ENCODE measurements at regions not wholly inside any gene's neighbourhood (a gene's known extent, or its start where the extent isn't known, plus 50 kb on each side); places are given as distances from the start of the nearest gene placed in this dataset.

- TF ChIP-seq RNF2 (IDR thresholded peaks at IDR 0.05; ENCODE audit: borderline replicate concordance, low read depth, low read length, missing control alignments, poor library complexity, severe bottlenecking): no peak
- TF ChIP-seq ASH2L (IDR thresholded peaks at IDR 0.05; ENCODE audit: low read length): no peak
- TF ChIP-seq TAF1 (IDR thresholded peaks at IDR 0.05; ENCODE audit: low read depth, low read length): no peak
- no peak for TF ChIP-seq SRF (IDR thresholded peaks at IDR 0.05; ENCODE audit: low read depth, low read length)
- no peak for TF ChIP-seq SIRT6 (IDR thresholded peaks at IDR 0.05; ENCODE audit: low read length)
- no peak for TF ChIP-seq CBX8 (IDR thresholded peaks at IDR 0.05; ENCODE audit: borderline replicate concordance, low read depth, low read length)
- no peak for TF ChIP-seq SP4 (IDR thresholded peaks at IDR 0.05; ENCODE audit: low read length)
- no peak for TF ChIP-seq KDM4A (IDR thresholded peaks at IDR 0.05; ENCODE audit: low read depth, low read length, severe bottlenecking)
- no peak for TF ChIP-seq KDM1A (IDR thresholded peaks at IDR 0.05; ENCODE audit: borderline replicate concordance, low read length)
- TF ChIP-seq SP2 (IDR thresholded peaks at IDR 0.05; ENCODE audit: low read length): no peak
- no peak for TF ChIP-seq SIN3A (conservative IDR thresholded peaks at IDR 0.05 in 1 of 2, IDR thresholded peaks at IDR 0.05 in 1 of 2; ENCODE audit: low read depth in 1 of 2, low read length in 2 of 2)
- TF ChIP-seq SP1 (IDR thresholded peaks at IDR 0.05; ENCODE audit: low read depth, low read length): no peak
Measured at GRCh38 chr10:83988435-83988834, 150.9 kb upstream of the GHITM start (continued).
